GM23338 (cell line): ENCODE measurements at regions not wholly inside any gene's neighbourhood (a gene's known extent, or its start where the extent isn't known, plus 50 kb on each side); places are given as distances from the start of the nearest gene placed in this dataset.

Experiments
- ATAC-seq: fragments of 200-7000 bp; cut with Tn5 transposase; 3 replicates; pipeline ENCODE4 v1.9.1; 2020
- DNase-seq: peaks from one replicate; pipeline ENCODE4 v3.0.0-alpha.2; 2015; ENCODE audit warnings: low spot score
- H2AFZ ChIP-seq: fragments of 200-600 bp; sonication (generic); 2 replicates; pipeline ENCODE4 v1.8.0; 2016; ENCODE audit warnings: antibody characterized with exemption, mild to moderate bottlenecking, moderate library complexity
- H3F3A ChIP-seq: fragments of 200-600 bp; sonication (generic); replicated peaks from 2 replicates; pipeline ENCODE4 v1.8.0; 2017; ENCODE audit warnings: antibody characterized with exemption, mixed run types, low read depth
- H3K27ac ChIP-seq: fragments of 200-600 bp; sonication (generic); 2 replicates; pipeline ENCODE4 v1.6.1; 2016; ENCODE audit warnings: low read depth
- H3K27me3 ChIP-seq: fragments of 200-600 bp; sonication (generic); 2 replicates; pipeline ENCODE4 v1.8.0; 2016; ENCODE audit warnings: mild to moderate bottlenecking, mixed run types, moderate library complexity; ENCODE audit not compliant: insufficient read depth
- H3K36me3 ChIP-seq: fragments of 200-600 bp; sonication (generic); 2 replicates; pipeline ENCODE4 v1.8.0; 2016; ENCODE audit warnings: mild to moderate bottlenecking; ENCODE audit not compliant: insufficient read depth
- H3K4me1 ChIP-seq: fragments of 200-600 bp; sonication (generic); 2 replicates; pipeline ENCODE4 v1.8.0; 2016; ENCODE audit warnings: mild to moderate bottlenecking, moderate library complexity; ENCODE audit not compliant: insufficient read depth
- H3K4me2 ChIP-seq: fragments of 200-600 bp; sonication (generic); 2 replicates; pipeline ENCODE4 v1.7.1; 2017; ENCODE audit warnings: mixed run types
- H3K4me3 ChIP-seq: fragments of 200-600 bp; sonication (generic); 2 replicates; pipeline ENCODE4 v1.6.1; 2016; ENCODE audit warnings: mixed run types
- H3K79me2 ChIP-seq: fragments of 200-600 bp; sonication (generic); replicated peaks from 2 replicates; pipeline ENCODE4 v1.8.0; 2017; ENCODE audit warnings: mild to moderate bottlenecking; ENCODE audit not compliant: insufficient read depth
- H3K9me2 ChIP-seq: fragments of 200-600 bp; sonication (generic); 2 replicates; pipeline ENCODE4 v1.8.0; 2017; ENCODE audit not compliant: insufficient read depth
- H4K20me1 ChIP-seq: fragments of 200-600 bp; sonication (generic); replicated peaks from 2 replicates; pipeline ENCODE4 v1.8.0; 2017; ENCODE audit warnings: mild to moderate bottlenecking; ENCODE audit not compliant: insufficient read depth
- H3K27ac Mint-ChIP-seq: 2 replicates; pipeline ENCODE4 v1.8.0; 2020; ENCODE audit warnings: inconsistent platforms, mild to moderate bottlenecking, moderate library complexity, mixed read lengths
- H3K27me3 Mint-ChIP-seq: 3 replicates; pipeline ENCODE4 v1.8.0; 2022; ENCODE audit warnings: low read depth, mild to moderate bottlenecking, moderate library complexity, mixed read lengths, inconsistent platforms; ENCODE audit not compliant: insufficient read depth, poor library complexity
- H3K36me3 Mint-ChIP-seq: 3 replicates; pipeline ENCODE4 v1.8.0; 2021; ENCODE audit warnings: low read depth, mild to moderate bottlenecking, inconsistent platforms, moderate library complexity, mixed read lengths
- H3K4me1 Mint-ChIP-seq: 3 replicates; pipeline ENCODE4 v1.8.0; 2020; ENCODE audit warnings: mild to moderate bottlenecking, inconsistent platforms, mixed read lengths
- H3K4me3 Mint-ChIP-seq: 3 replicates; pipeline ENCODE4 v1.8.0; 2021; ENCODE audit warnings: moderate library complexity, mild to moderate bottlenecking, inconsistent platforms, mixed read lengths
- H3K9me3 Mint-ChIP-seq: 3 replicates; pipeline ENCODE4 v1.8.0; 2020; ENCODE audit warnings: moderate library complexity, mild to moderate bottlenecking, inconsistent platforms, mixed read lengths
- CREB1 ChIP-seq: fragments of 250-450 bp; sonication (Bioruptor Pico); IDR thresholded peaks from 2 replicates; pipeline ENCODE4 v1.5.0; 2020; ENCODE audit warnings: low read depth, mild to moderate bottlenecking, moderate library complexity
- CTCF ChIP-seq, 2 experiments: fragments of 200-600 bp in 1 of 2; sonication (generic) in 1 of 2; conservative IDR thresholded peaks; 2 replicates each; pipeline versions ENCODE4 v1.5.1 to v1.6.1; 2016 to 2017; ENCODE audit warnings: antibody characterized with exemption in 2 of 2, low read depth in 2 of 2, mild to moderate bottlenecking in 2 of 2, moderate library complexity in 1 of 2
- ETS1 ChIP-seq: IDR thresholded peaks from 2 replicates; pipeline ENCODE4 v1.6.1; 2016; ENCODE audit warnings: antibody characterized with exemption
- EZH2phosphoT487 ChIP-seq: fragments of 200-600 bp; sonication (generic); IDR thresholded peaks from one replicate; pipeline ENCODE4 v1.8.1; 2018; ENCODE audit warnings: antibody characterized with exemption; ENCODE audit not compliant: unreplicated experiment
- JUNB ChIP-seq: IDR thresholded peaks from one replicate; pipeline ENCODE4 v1.6.1; 2016; ENCODE audit warnings: antibody characterized with exemption; ENCODE audit not compliant: unreplicated experiment
- NANOG ChIP-seq: IDR thresholded peaks from 2 replicates; pipeline ENCODE4 v1.6.1; 2016; ENCODE audit warnings: antibody characterized with exemption, borderline replicate concordance
- POLR2AphosphoS5 ChIP-seq: IDR thresholded peaks from 2 replicates; pipeline ENCODE4 v1.6.1; 2016; ENCODE audit warnings: antibody characterized with exemption, low read depth
- STAT1 ChIP-seq: IDR thresholded peaks from one replicate; pipeline ENCODE4 v1.6.1; 2016; ENCODE audit warnings: antibody characterized with exemption; ENCODE audit not compliant: unreplicated experiment
- ZNF114 ChIP-seq: fragments of 250-450 bp; sonication (Bioruptor Pico); IDR thresholded peaks from 2 replicates; pipeline ENCODE4 v1.5.0; 2020; ENCODE audit warnings: mild to moderate bottlenecking, moderate library complexity
- ZNF331 ChIP-seq: fragments of 250-450 bp; sonication (Bioruptor Pico); IDR thresholded peaks from 2 replicates; pipeline ENCODE4 v1.5.0; 2020; ENCODE audit warnings: low read depth, mild to moderate bottlenecking, moderate library complexity
- ZNF462 ChIP-seq: fragments of 250-450 bp; sonication (Bioruptor Pico); IDR thresholded peaks from 2 replicates; pipeline ENCODE4 v1.5.0; 2020; ENCODE audit warnings: mild to moderate bottlenecking, moderate library complexity

GRCh38 chr4:127182687-127183086 lies 450.1 kb upstream of the INTU start (continued):
- TF ChIP-seq CREB1 (CRISPR knock-in tag): no peak

- Mint-ChIP-seq H3K27ac (no peak overlapping the region), H3K4me1 (no peaks in the 10 kb centered on the region), H3K4me3 (no peak overlapping the region), H3K27me3 (peaks cover 1% of the 10 kb centered on the region), H3K36me3 (peaks cover 21% of the 10 kb centered on the region), H3K9me3 (peaks cover 23% of the 10 kb centered on the region)
- Histone ChIP-seq H3K4me1 (no peaks in the 10 kb centered on the region), H3K4me3 (no peak overlapping the region), H3K9me2 (0 out of 2 replicates have a peak, but pooled peaks cover 4% of the 10 kb centered on the region), H4K20me1 (no peaks in the 10 kb centered on the region), H3K27ac (no peak overlapping the region), H3K36me3 (no peaks in the 10 kb centered on the region; the same call in 1 of the 2 replicates), H2AFZ (no peak overlapping the region), H3K4me2 (no peak overlapping the region), H3F3A (no peaks in the 10 kb centered on the region), H3K27me3 (no peaks in the 10 kb centered on the region), H3K79me2 (no peaks in the 10 kb centered on the region)
- TF ChIP-seq NANOG: no peak
- peak; percentile 62 to 74 for TF ChIP-seq CTCF (conservative IDR thresholded peaks at IDR 0.05; ENCODE audit: low read depth in 2 of 2)
- DNase-seq (peak; percentile 54), ATAC-seq (peak; percentile 54)
Measured at GRCh38 chr4:127188847-127189246, 443.9 kb upstream of the INTU start.

- H3K9me2 ChIP-seq: 0 out of 2 replicates have a peak, but pooled peaks cover 4% of the 10 kb centered on the region
- peaks cover 9% of the 10 kb centered on the region; the same call in 2 of the 3 replicates for H3K36me3 Mint-ChIP-seq
- H3F3A ChIP-seq: no peaks in the 10 kb centered on the region
- no peak overlapping the region for H3K4me2 ChIP-seq
- H4K20me1 ChIP-seq: no peaks in the 10 kb centered on the region
- peaks cover 5% of the 10 kb centered on the region; the same call in 2 of the 3 replicates for H3K9me3 Mint-ChIP-seq
- H3K27ac Mint-ChIP-seq: no peak overlapping the region
- H3K27me3 ChIP-seq: no peaks in the 10 kb centered on the region
- no peak for DNase-seq
- H3K36me3 ChIP-seq: no peaks in the 10 kb centered on the region; the same call in 1 of the 2 replicates
- H3K4me1 Mint-ChIP-seq: no peaks in the 10 kb centered on the region
- no peak overlapping the region for H3K4me3 Mint-ChIP-seq
- H3K79me2 ChIP-seq: no peaks in the 10 kb centered on the region
- ATAC-seq: no peak
- no peak overlapping the region for H2AFZ ChIP-seq
- H3K4me1 ChIP-seq: no peaks in the 10 kb centered on the region
- no peak overlapping the region for H3K27ac ChIP-seq
- no peaks in the 10 kb centered on the region for H3K27me3 Mint-ChIP-seq
- H3K4me3 ChIP-seq: no peak overlapping the region
- TF ChIP-seq EZH2phosphoT487 (no peak), ZNF462 (CRISPR knock-in tag) (no peak), NANOG (no peak), CREB1 (CRISPR knock-in tag) (no peak), JUNB (no peak), ZNF331 (CRISPR knock-in tag) (no peak), STAT1 (no peak), ZNF114 (CRISPR knock-in tag) (no peak), ETS1 (no peak), POLR2AphosphoS5 (no peak)
Measured at GRCh38 chr4:127194281-127194680, 438.5 kb upstream of the INTU start.
